Kidney epithelial cell (primary cell): ENCODE measurements at regions not wholly inside any gene's neighbourhood (a gene's known extent, or its start where the extent isn't known, plus 50 kb on each side); places are given as distances from the start of the nearest gene placed in this dataset.
"Not testable (repeated sequence)": the region's sequence is repeated elsewhere in the genome, so short reads cannot be mapped to it uniquely, and the experiment has no call there.

Experiments
- DNase-seq: peaks from one replicate; pipeline ENCODE4 v3.0.0-alpha.2; 2010; ENCODE audit warnings: low read depth
- H3K27me3 ChIP-seq: 2 replicates; pipeline ENCODE4 v1.6.0; 2011; ENCODE audit warnings: low read length; ENCODE audit not compliant: control insufficient read depth, insufficient read depth
- H3K36me3 ChIP-seq: 2 replicates; pipeline ENCODE4 v1.5.1; 2011; ENCODE audit warnings: low read length; ENCODE audit not compliant: control insufficient read depth, insufficient read depth
- H3K4me3 ChIP-seq: 2 replicates; pipeline ENCODE4 v1.5.1; 2011; ENCODE audit warnings: low read depth, mild to moderate bottlenecking, control low read depth, low read length
- TF ChIP-seq, protein P1 (sequence below): IDR thresholded peaks from 2 replicates; pipeline ENCODE4 v1.5.1; 2011; ENCODE audit warnings: mild to moderate bottlenecking, moderate library complexity, low read length, control low read depth, inconsistent platforms; ENCODE audit not compliant: insufficient read depth, poor library complexity, severe bottlenecking

DNA sequence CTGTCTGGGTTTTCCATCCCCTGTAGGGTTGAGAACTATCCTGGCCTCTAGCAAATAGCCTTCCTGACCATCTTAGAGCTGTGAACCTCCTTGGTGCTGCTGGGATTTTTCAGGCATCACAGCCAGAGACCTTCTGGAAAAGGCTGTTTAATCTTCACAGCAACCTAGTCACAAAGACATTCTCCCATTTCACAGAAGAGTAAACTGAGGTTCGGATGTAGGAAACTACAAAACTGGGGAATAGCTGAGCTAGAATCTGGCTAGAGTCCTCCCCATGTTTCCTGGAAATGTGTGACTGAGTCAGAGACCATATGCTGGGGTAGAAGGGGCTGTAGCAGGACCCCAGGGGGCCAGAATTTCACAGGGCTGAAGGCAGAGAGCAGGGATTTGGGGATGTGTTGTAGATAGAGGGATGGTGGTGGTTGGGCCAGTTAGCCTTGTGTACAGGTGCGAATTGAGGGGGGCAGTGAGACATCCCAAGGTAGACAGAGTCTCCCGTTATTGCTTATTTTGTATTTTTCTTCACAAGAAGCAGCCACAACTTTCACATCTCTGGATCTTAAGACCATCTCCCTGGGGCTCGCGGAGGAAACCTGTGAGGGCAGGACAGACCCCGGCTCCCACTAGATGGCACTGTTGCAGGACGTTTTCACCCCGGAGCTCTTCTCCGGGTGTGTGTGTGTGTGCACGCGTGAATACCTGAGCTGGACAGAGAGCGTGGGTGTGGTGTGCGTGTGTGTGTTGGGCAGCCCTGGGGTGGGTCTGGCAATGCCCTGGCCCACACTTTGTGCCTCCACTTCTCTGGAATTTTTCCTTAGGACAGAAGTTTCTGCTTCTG lies 66.9 kb upstream of the PRR23C start:
- peaks cover 4% of the 10 kb centered on the region for H3K27me3 ChIP-seq
- H3K4me3 ChIP-seq = no peak overlapping the region
- TF ChIP-seq, protein P1, sequence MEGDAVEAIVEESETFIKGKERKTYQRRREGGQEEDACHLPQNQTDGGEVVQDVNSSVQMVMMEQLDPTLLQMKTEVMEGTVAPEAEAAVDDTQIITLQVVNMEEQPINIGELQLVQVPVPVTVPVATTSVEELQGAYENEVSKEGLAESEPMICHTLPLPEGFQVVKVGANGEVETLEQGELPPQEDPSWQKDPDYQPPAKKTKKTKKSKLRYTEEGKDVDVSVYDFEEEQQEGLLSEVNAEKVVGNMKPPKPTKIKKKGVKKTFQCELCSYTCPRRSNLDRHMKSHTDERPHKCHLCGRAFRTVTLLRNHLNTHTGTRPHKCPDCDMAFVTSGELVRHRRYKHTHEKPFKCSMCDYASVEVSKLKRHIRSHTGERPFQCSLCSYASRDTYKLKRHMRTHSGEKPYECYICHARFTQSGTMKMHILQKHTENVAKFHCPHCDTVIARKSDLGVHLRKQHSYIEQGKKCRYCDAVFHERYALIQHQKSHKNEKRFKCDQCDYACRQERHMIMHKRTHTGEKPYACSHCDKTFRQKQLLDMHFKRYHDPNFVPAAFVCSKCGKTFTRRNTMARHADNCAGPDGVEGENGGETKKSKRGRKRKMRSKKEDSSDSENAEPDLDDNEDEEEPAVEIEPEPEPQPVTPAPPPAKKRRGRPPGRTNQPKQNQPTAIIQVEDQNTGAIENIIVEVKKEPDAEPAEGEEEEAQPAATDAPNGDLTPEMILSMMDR = peak; percentile 81
- DNase-seq = no peak
- H3K36me3 ChIP-seq = no peaks in the 10 kb centered on the region

DNA sequence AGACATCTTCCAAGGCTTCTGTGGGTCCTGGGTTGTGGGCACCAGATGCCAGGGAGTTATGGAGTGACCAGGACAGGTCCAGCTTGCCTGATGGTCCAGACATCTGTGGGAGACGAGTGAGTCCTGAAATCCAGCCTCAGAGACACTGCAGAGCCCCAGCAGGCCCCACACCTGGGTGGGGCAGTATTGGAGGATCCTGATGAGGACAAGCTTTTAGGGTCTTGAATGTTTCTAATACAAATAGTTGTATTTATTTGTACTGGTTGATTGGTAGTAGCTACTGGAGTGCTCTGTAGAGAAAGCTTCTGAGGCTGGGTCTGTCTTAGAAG lies 67.5 kb upstream of the PRR23C start:
- TF ChIP-seq, protein P1 = no peak
- H3K27me3 ChIP-seq = peaks cover 4% of the 10 kb centered on the region
- H3K36me3 ChIP-seq = no peaks in the 10 kb centered on the region
- H3K4me3 ChIP-seq = no peak overlapping the region
- no peak for DNase-seq

DNA sequence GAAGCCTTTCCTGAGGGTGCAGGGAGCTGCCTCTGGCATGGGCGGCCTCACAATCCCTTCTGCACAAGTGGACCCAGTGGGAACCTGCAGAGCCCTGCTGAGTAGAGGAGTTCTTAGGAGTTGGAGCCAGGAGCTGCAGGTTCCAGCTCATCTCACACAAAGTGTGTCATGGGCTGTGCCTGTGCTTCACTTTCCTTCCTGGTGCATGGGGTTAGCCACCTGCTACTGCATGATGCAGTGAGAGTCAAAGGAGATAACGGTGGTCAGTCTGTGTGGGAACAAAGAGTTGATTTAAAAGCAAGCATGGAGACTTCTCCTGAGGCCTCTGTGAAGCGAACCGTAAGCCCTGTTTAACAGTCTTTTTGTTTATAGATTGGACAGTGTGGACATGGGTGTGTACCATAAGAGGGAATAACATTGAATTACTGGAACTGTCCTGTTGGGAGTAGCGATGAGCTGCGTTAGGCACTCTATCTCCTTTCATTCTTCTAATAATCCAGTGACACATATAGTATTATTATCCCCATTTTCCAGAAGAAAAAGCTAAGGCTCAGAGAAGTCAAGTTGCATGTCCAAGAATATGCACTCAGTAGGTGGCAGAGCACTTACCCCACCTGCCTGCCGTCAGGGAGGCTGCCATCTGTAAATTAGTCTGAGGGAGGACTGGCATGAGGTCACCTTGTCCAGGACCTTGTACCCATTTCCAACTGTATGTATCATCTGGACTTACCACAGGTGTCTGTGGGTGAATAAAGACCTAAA lies 68.7 kb upstream of the PRR23C start:
- Histone ChIP-seq H3K4me3 (no peak overlapping the region), H3K27me3 (peaks cover 2% of the 10 kb centered on the region), H3K36me3 (no peaks in the 10 kb centered on the region)
- TF ChIP-seq, protein P1 = no peak
- no peak for DNase-seq

DNA sequence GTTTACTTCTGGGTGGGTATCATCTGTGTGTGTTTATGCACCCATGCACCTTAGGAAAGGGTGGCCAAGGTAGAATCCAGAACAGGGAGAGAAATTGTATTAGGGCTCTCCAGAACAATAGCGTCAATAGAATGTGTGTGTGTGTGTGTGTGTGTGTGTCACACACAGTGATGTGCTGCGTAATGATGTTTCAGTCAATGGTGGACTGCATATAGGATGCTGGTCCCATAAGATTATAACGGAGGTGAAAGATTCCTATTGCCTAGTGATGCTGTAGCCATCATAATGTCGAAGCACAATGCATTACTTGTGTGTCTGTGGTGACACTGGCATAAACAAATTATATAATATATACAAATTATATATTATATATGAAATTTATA lies 69.3 kb upstream of the PRR23C start:
- no peak for DNase-seq
- Histone ChIP-seq H3K4me3 (no peak overlapping the region), H3K27me3 (peaks cover 2% of the 10 kb centered on the region), H3K36me3 (no peaks in the 10 kb centered on the region)
- TF ChIP-seq, protein P1 = no peak

DNA sequence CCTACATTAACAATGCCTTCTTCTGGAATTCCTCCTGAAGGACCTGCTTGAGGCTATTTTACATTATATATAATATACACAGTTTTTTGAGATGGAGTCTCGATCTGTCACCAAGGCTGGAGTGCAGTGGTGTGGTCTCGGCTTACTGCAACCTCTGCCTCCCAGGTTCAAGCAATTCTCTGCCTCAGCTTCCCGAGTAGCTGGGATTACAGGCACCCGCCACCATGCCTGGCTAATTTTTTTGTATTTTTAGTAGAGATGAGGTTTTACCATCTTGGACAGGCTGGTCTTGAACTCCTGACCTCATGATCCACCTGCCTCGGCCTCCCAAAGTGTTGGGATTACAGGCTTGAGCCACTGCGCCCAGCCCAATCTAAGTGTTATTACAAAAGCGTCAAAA lies 71.9 kb upstream of the PRR23C start:
- not testable (repeated sequence) for DNase-seq, H3K27me3 ChIP-seq, H3K36me3 ChIP-seq, H3K4me3 ChIP-seq

DNA sequence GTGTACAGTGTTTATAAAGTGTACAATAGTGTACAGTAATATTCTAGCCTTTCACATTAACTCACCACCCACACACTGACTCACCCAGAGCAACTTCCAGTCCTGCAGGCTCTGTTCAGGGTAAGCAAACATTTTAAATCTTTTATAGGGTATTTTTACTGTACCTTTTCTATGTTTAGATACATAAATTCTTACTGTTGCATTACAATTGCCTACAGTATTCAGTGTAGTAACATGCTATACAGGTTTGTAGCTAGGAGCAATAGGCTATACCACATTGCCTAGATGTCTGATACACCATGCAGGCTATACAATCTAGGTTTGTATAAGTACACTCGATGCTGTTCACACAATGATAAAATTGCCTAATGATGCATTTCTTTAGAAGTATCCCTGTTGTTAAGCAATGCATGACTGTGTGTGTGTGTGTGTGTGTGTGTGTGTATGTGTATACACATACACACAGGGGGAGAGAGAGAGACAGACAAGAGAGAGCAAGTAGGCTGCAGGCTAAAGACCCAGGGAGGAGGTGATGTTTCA lies 72.5 kb upstream of the PRR23C start:
- Histone ChIP-seq H3K4me3 (no peak overlapping the region), H3K27me3 (no peaks in the 10 kb centered on the region), H3K36me3 (no peaks in the 10 kb centered on the region)
- no peak for DNase-seq
- TF ChIP-seq, protein P1 = no peak
